ENCODE measurements at regions not wholly inside any gene's neighbourhood (a gene's known extent, or its start where the extent isn't known, plus 50 kb on each side); places are given as distances from the start of the nearest gene placed in this dataset.

DNA sequence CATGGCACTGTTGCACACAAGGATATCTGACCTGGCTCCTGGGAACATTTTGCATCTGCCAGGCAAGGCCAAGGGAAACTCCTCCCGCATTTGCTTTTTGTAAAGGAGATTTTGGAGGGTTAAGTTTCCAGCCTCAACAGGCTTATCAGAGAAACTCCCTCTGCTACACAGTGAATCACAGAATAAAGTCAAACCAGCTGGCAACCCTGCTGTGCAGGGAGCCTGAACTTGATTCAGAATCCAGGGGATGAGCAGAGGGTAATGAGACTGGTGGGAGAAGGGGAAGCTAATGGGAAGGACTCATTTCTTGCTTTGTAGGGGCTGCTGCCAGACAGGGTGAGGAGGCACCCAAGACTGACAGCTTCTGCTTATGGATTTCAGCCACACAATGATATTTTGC, 185.3 kb upstream of the ISX start:
- ChIA-PET POLR2A (ENCODE audit: low non-redundant PET) (no interaction called here), CTCF (no interaction called here)
- H3K36me3 ChIP-seq (ENCODE audit: insufficient read depth, low read length, poor library complexity, severe bottlenecking): no peaks in the 10 kb centered on the region
- no TSS peak for BruUV-seq (replicated peaks)
- H3K4me1 ChIP-seq (ENCODE audit: insufficient read depth, low read length, poor library complexity, severe bottlenecking): no peaks in the 10 kb centered on the region
- no peak for DNase-seq (ENCODE audit: low spot score)
- intact Hi-C loops (cut with micrococcal nuclease; ENCODE audit: unreplicated experiment): no loop called here
- no peak overlapping the region for H3K4me3 ChIP-seq (ENCODE audit: low read depth, low read length, poor library complexity, severe bottlenecking)
- no peaks in the 10 kb centered on the region for H3K9me3 ChIP-seq (ENCODE audit: low read depth, low read length, poor library complexity, severe bottlenecking)
- no peak overlapping the region for H3K27ac ChIP-seq (ENCODE audit: low read depth, low read length, poor library complexity, severe bottlenecking)
- TF ChIP-seq, protein P1, sequence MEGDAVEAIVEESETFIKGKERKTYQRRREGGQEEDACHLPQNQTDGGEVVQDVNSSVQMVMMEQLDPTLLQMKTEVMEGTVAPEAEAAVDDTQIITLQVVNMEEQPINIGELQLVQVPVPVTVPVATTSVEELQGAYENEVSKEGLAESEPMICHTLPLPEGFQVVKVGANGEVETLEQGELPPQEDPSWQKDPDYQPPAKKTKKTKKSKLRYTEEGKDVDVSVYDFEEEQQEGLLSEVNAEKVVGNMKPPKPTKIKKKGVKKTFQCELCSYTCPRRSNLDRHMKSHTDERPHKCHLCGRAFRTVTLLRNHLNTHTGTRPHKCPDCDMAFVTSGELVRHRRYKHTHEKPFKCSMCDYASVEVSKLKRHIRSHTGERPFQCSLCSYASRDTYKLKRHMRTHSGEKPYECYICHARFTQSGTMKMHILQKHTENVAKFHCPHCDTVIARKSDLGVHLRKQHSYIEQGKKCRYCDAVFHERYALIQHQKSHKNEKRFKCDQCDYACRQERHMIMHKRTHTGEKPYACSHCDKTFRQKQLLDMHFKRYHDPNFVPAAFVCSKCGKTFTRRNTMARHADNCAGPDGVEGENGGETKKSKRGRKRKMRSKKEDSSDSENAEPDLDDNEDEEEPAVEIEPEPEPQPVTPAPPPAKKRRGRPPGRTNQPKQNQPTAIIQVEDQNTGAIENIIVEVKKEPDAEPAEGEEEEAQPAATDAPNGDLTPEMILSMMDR (conservative IDR thresholded peaks at IDR 0.05; ENCODE audit: low read depth, low read length): no peak
- no peak for TF ChIP-seq EZH2 (IDR thresholded peaks at IDR 0.05; ENCODE audit: borderline replicate concordance, low read depth, low read length, poor library complexity, severe bottlenecking)
- no peaks in the 10 kb centered on the region for H3K27me3 ChIP-seq (replicated peaks; ENCODE audit: insufficient read depth, low read depth, low read length, poor library complexity)

DNA sequence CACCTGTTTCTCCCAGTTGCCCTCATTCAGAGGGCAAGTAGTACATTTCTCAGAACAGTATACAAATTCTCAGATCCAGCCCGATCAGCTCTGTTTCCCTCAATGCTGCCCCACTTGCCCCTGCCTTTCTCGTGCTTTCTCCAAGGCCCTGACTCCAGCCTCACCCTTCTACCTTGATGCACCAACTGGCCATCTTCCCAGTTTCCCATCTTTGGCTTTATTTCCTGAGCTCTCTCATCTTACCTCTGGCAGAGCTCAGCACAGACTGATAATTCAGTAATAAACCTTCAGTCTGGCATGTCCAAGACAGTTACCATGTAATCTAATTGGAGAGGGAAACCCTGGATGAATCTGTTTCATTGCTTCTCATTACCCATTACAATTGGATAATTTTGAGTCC, 184.5 kb upstream of the ISX start:
- Histone ChIP-seq H3K4me1 (ENCODE audit: insufficient read depth, low read length, poor library complexity, severe bottlenecking) (no peaks in the 10 kb centered on the region), H3K4me3 (ENCODE audit: low read depth, low read length, poor library complexity, severe bottlenecking) (no peak overlapping the region), H3K36me3 (ENCODE audit: insufficient read depth, low read length, poor library complexity, severe bottlenecking) (no peaks in the 10 kb centered on the region), H3K27ac (ENCODE audit: low read depth, low read length, poor library complexity, severe bottlenecking) (no peak overlapping the region), H3K9me3 (ENCODE audit: low read depth, low read length, poor library complexity, severe bottlenecking) (no peaks in the 10 kb centered on the region), H3K27me3 (replicated peaks; ENCODE audit: insufficient read depth, low read depth, low read length, poor library complexity) (no peaks in the 10 kb centered on the region)
- BruUV-seq (replicated peaks): no TSS peak
- TF ChIP-seq, protein P1 (conservative IDR thresholded peaks at IDR 0.05; ENCODE audit: low read depth, low read length): no peak
- TF ChIP-seq EZH2 (IDR thresholded peaks at IDR 0.05; ENCODE audit: borderline replicate concordance, low read depth, low read length, poor library complexity, severe bottlenecking): no peak
- POLR2A ChIA-PET (ENCODE audit: low non-redundant PET): no interaction called here
- DNase-seq (ENCODE audit: low spot score): no peak
- CTCF ChIA-PET: no interaction called here
- intact Hi-C loops (cut with micrococcal nuclease; ENCODE audit: unreplicated experiment): no loop called here

DNA sequence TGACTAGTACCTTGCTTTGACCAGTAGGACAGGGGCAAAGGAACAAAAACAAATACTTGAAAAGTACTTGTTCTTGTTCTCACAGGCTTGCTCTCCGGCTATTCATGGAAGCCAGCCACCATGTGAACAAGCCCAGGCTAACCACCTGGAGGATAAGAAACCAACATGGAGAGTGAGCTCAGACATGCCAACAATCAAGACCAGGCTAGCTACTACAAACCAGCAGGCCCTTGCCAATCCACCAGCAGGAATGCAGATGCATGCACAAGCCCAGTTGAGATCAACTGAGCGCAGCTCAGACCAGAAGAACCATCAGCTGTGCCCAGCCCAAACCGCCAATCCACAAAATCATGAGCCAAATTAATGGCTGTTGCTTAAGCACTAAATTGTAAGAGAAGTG, 180.1 kb upstream of the ISX start:
- Histone ChIP-seq H3K4me3 (ENCODE audit: low read depth, low read length, poor library complexity, severe bottlenecking) (no peak overlapping the region), H3K36me3 (ENCODE audit: insufficient read depth, low read length, poor library complexity, severe bottlenecking) (no peaks in the 10 kb centered on the region), H3K9me3 (ENCODE audit: low read depth, low read length, poor library complexity, severe bottlenecking) (no peaks in the 10 kb centered on the region), H3K27ac (ENCODE audit: low read depth, low read length, poor library complexity, severe bottlenecking) (no peak overlapping the region), H3K4me1 (ENCODE audit: insufficient read depth, low read length, poor library complexity, severe bottlenecking) (no peaks in the 10 kb centered on the region), H3K27me3 (replicated peaks; ENCODE audit: insufficient read depth, low read depth, low read length, poor library complexity) (no peaks in the 10 kb centered on the region)
- ChIA-PET POLR2A (ENCODE audit: low non-redundant PET) (no interaction called here), CTCF (no interaction called here)
- intact Hi-C loops (cut with micrococcal nuclease; ENCODE audit: unreplicated experiment): no loop called here
- TF ChIP-seq, protein P1 (conservative IDR thresholded peaks at IDR 0.05; ENCODE audit: low read depth, low read length): no peak
- no peak for TF ChIP-seq EZH2 (IDR thresholded peaks at IDR 0.05; ENCODE audit: borderline replicate concordance, low read depth, low read length, poor library complexity, severe bottlenecking)
- BruUV-seq (replicated peaks): no TSS peak
- no peak for DNase-seq (ENCODE audit: low spot score)

Data from A673 (cell line).